CD14-positive monocyte (primary cell): ENCODE measurements at regions not wholly inside any gene's neighbourhood (a gene's known extent, or its start where the extent isn't known, plus 50 kb on each side); places are given as distances from the start of the nearest gene placed in this dataset.

Experiments used
- DNase-seq, 3 donors: peaks; one replicate each; pipeline ENCODE4 v3.0.0-alpha.2; 2011 to 2022
- H2AFZ ChIP-seq: 2 replicates; pipeline ENCODE4 v1.6.0; 2012; ENCODE audit warnings: mild to moderate bottlenecking, low read depth, low read length, inconsistent platforms; ENCODE audit not compliant: insufficient read depth, poor library complexity, severe bottlenecking
- H3K27ac ChIP-seq, 2 donors: 1 replicate in 1 of 2; 2 replicates in 1 of 2; pipeline ENCODE4 v1.5.1; 2012 to 2013; ENCODE audit warnings: low read length in 2 of 2, control low read depth in 1 of 2, inconsistent platforms in 1 of 2, low read depth in 1 of 2, mild to moderate bottlenecking in 1 of 2
- H3K27me3 ChIP-seq, 2 donors: one replicate each; pipeline versions ENCODE4 v1.6.0 to v1.6.1; 2011 to 2013; ENCODE audit warnings: low read length in 2 of 2; ENCODE audit not compliant: control insufficient read depth in 2 of 2, insufficient read depth in 2 of 2
- H3K36me3 ChIP-seq, 2 donors: replicated peaks in 1 of 2; 1 replicate in 1 of 2; 2 replicates in 1 of 2; pipeline versions ENCODE4 v1.5.1 to v1.6.1; 2012 to 2013; ENCODE audit warnings: low read length in 2 of 2, control low read depth in 1 of 2, inconsistent platforms in 1 of 2, mild to moderate bottlenecking in 1 of 2; ENCODE audit not compliant: insufficient read depth in 2 of 2, control insufficient read depth in 1 of 2
- H3K4me1 ChIP-seq, 2 donors: 1 replicate in 1 of 2; 2 replicates in 1 of 2; pipeline versions ENCODE4 v1.5.1 to v1.6.1; 2012 to 2013; ENCODE audit warnings: low read length in 2 of 2, control low read depth in 1 of 2, inconsistent platforms in 1 of 2, mild to moderate bottlenecking in 1 of 2, moderate library complexity in 1 of 2; ENCODE audit not compliant: insufficient read depth in 2 of 2, control insufficient read depth in 1 of 2
- H3K4me2 ChIP-seq: replicated peaks from 2 replicates; pipeline ENCODE3; 2012; ENCODE audit warnings: low read length, moderate library complexity, mild to moderate bottlenecking; ENCODE audit not compliant: poor library complexity, severe bottlenecking; ENCODE audit errors: extremely low read depth
- H3K4me3 ChIP-seq, 3 experiments: fragments of 200-600 bp in 1 of 3; sonication (generic) in 1 of 3; replicated peaks in 1 of 3; 1 replicate in 2 of 3; 2 replicates in 1 of 3; pipeline ENCODE4 v1.5.1; 2011 to 2013; ENCODE audit warnings: low read length in 3 of 3, mild to moderate bottlenecking in 3 of 3, control low read depth in 2 of 3, low read depth in 2 of 3, inconsistent platforms in 1 of 3, moderate library complexity in 1 of 3
- H3K79me2 ChIP-seq: 2 replicates; pipeline ENCODE4 v1.6.0; 2012; ENCODE audit warnings: mild to moderate bottlenecking, control low read depth, inconsistent platforms, low read length, moderate library complexity; ENCODE audit not compliant: insufficient read depth
- H3K9ac ChIP-seq: 2 replicates; pipeline ENCODE4 v1.6.0; 2017; ENCODE audit warnings: low read length, mild to moderate bottlenecking; ENCODE audit not compliant: insufficient read depth, poor library complexity, severe bottlenecking
- H3K9me3 ChIP-seq, 2 donors: replicated peaks in 1 of 2; 1 replicate in 1 of 2; 2 replicates in 1 of 2; pipeline versions ENCODE4 v1.5.1 to v1.6.1; 2012 to 2013; ENCODE audit warnings: low read length in 2 of 2, control low read depth in 1 of 2; ENCODE audit not compliant: control insufficient read depth in 1 of 2, insufficient read depth in 1 of 2
- H4K20me1 ChIP-seq: 2 replicates; pipeline ENCODE4 v1.6.0; 2012; ENCODE audit warnings: mild to moderate bottlenecking, low read length, control low read depth, moderate library complexity; ENCODE audit not compliant: insufficient read depth
- H3K27ac Mint-ChIP-seq, 7 donors: one replicate each; pipeline ENCODE4 v1.8.0; 2020; ENCODE audit warnings: mild to moderate bottlenecking in 7 of 7, mixed read lengths in 7 of 7, moderate library complexity in 6 of 7, inconsistent platforms in 2 of 7
- H3K27me3 Mint-ChIP-seq, 3 donors: one replicate each; pipeline ENCODE4 v1.8.0; 2021 to 2022; ENCODE audit warnings: low read depth in 3 of 3, mild to moderate bottlenecking in 3 of 3, mixed read lengths in 3 of 3, moderate library complexity in 3 of 3, inconsistent platforms in 1 of 3
- H3K36me3 Mint-ChIP-seq, 2 donors: one replicate each; pipeline ENCODE4 v1.8.0; 2020; ENCODE audit warnings: mixed read lengths in 2 of 2, inconsistent platforms in 1 of 2, mild to moderate bottlenecking in 1 of 2
- H3K4me1 Mint-ChIP-seq: one replicate; pipeline ENCODE4 v1.8.0; 2020; ENCODE audit warnings: mild to moderate bottlenecking, mixed read lengths
- H3K4me3 Mint-ChIP-seq, 2 donors: one replicate each; pipeline ENCODE4 v1.8.0; 2020; ENCODE audit warnings: mild to moderate bottlenecking in 2 of 2, mixed read lengths in 2 of 2, moderate library complexity in 1 of 2
- H3K9me3 Mint-ChIP-seq, 7 donors: one replicate each; pipeline ENCODE4 v1.8.0; 2020 to 2022; ENCODE audit warnings: mixed read lengths in 7 of 7, mild to moderate bottlenecking in 6 of 7, moderate library complexity in 6 of 7, inconsistent platforms in 2 of 7
- WGBS: methylation state at CpG from one replicate; pipeline ENCODE4 v1.1.5; 2013; ENCODE audit warnings: missing lambda C conversion rate; ENCODE audit not compliant: insufficient coverage; 5-methylcytosine and 5-hydroxymethylcytosine counted together
- intact Hi-C, 2 donors: fragments of 100-400 bp; cut with micrococcal nuclease; formaldehyde crosslinking; loops; one replicate each; pipeline versions ENCODE4 v1.15.0 to v1.15.1; 2023
- TF ChIP-seq, protein P1 (sequence below): fragments of 200-600 bp; IDR thresholded peaks from one replicate; pipeline ENCODE4 v1.8.0; 2022; ENCODE audit warnings: antibody characterized with exemption, mild to moderate bottlenecking

DNA sequence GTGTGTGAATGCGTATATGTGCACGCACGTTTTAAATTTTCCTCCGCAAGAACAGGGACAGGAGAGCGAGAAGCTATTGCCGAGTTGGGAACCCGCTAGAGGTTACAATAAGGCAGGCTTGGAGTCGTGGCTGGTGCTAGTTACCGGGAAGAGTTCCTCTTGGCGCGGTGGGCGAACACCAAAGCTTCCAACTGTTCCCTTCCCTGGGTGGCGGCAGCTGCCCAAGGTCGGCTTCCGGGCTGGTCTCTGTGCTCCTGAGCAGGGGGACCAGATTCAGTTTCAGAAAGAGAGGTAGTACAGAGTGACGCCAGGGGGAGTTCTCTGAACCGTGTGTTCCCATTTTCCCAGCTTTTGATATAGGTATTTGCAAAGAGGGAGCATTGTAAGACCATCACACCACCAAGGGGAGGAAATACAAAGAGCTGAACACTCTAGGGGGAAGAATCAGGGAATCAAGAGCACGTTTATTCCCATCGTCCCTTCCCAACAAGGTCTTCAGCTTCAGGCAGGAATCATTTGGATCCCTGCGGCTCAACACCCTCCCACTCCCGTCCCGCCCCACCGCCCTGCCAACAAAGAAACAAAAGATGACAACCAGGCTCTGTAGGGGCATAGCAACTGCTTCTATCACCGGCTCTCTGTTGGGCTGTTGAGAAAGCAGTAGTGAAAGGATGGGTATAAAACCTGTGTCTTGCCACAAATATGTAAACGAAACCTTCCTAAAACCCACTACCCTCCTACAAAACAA, 113.6 kb upstream of the TEX13C start:
- Histone ChIP-seq H3K27ac (no peak overlapping the region), H3K4me1 (peaks cover 22 to 28% of the 10 kb centered on the region in 2 donors), H3K9me3 (no peaks in the 10 kb centered on the region), H2AFZ (peak overlapping the region; percentile 65), H4K20me1 (no peaks in the 10 kb centered on the region), H3K4me2 (peak overlapping the region; percentile 75), H3K79me2 (no peaks in the 10 kb centered on the region), H3K9ac (no peak overlapping the region), H3K4me3 (peak overlapping the region; percentile 24 to 69 (median 44)), H3K36me3 (no peaks in the 10 kb centered on the region), H3K27me3 (peaks cover 10 to 60% of the 10 kb centered on the region in 2 donors)
- peaks cover 0 to 2% of the 10 kb centered on the region in 2 donors for H3K36me3 Mint-ChIP-seq
- no peak overlapping the region for H3K27ac Mint-ChIP-seq
- intact Hi-C loops = no loop called here
- peak overlapping the region; percentile 79 to 91 for H3K4me3 Mint-ChIP-seq
- peak in 1 of 3 donors; percentile 2 for DNase-seq
- H3K9me3 Mint-ChIP-seq = peaks cover 0 to 15% (median 8%) of the 10 kb centered on the region in 7 donors
- TF ChIP-seq, protein P1, sequence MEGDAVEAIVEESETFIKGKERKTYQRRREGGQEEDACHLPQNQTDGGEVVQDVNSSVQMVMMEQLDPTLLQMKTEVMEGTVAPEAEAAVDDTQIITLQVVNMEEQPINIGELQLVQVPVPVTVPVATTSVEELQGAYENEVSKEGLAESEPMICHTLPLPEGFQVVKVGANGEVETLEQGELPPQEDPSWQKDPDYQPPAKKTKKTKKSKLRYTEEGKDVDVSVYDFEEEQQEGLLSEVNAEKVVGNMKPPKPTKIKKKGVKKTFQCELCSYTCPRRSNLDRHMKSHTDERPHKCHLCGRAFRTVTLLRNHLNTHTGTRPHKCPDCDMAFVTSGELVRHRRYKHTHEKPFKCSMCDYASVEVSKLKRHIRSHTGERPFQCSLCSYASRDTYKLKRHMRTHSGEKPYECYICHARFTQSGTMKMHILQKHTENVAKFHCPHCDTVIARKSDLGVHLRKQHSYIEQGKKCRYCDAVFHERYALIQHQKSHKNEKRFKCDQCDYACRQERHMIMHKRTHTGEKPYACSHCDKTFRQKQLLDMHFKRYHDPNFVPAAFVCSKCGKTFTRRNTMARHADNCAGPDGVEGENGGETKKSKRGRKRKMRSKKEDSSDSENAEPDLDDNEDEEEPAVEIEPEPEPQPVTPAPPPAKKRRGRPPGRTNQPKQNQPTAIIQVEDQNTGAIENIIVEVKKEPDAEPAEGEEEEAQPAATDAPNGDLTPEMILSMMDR = no peak
- H3K27me3 Mint-ChIP-seq = peaks cover 38 to 57% (median 53%) of the 10 kb centered on the region in 3 donors
- WGBS = 0% methylated on average over 4 of the region's 25 CpGs
- peaks cover 26% of the 10 kb centered on the region for H3K4me1 Mint-ChIP-seq

DNA sequence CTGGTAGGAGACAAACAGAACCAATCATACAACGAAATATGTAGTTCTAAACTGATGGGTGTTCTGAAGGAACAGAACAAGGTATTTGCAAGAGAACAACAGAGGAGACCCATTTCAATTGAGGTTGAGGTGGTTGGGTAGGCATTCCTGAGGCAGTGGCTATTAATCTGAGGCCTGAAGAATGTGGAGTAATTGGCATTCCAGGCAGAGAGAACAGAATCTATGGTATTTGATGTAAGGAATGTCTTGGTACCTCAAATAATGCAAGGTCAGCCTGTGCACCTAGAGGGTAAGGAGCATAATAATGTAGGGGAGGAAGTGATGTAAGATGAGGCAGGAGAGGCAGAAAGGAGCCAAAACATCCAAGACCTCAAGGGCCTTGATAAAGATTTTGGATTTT, 109.5 kb upstream of the TEX13C start:
- peaks cover under 1 to 4% of the 10 kb centered on the region in 2 donors for H3K4me1 ChIP-seq
- intact Hi-C loops = no loop called here
- H3K36me3 ChIP-seq = no peaks in the 10 kb centered on the region
- H2AFZ ChIP-seq = no peak overlapping the region
- no peaks in the 10 kb centered on the region for H3K9me3 ChIP-seq
- no CpG with 5 or more reads among the region's 1 CpG for WGBS
- H3K4me2 ChIP-seq = no peak overlapping the region
- peaks cover 8% of the 10 kb centered on the region for H3K4me1 Mint-ChIP-seq
- H3K4me3 Mint-ChIP-seq = no peak overlapping the region
- peaks cover 3 to 21% of the 10 kb centered on the region in 2 donors for H3K27me3 ChIP-seq
- no peaks in the 10 kb centered on the region for H3K36me3 Mint-ChIP-seq
- peaks cover 0 to 8% (median 3%) of the 10 kb centered on the region in 7 donors for H3K9me3 Mint-ChIP-seq
- no peak overlapping the region for H3K27ac ChIP-seq
- TF ChIP-seq, protein P1 = no peak
- no peak overlapping the region for H3K27ac Mint-ChIP-seq
- H3K79me2 ChIP-seq = no peaks in the 10 kb centered on the region
- no peak for DNase-seq
- no peak overlapping the region for H3K4me3 ChIP-seq
- H4K20me1 ChIP-seq = no peaks in the 10 kb centered on the region
- H3K9ac ChIP-seq = no peak overlapping the region
- H3K27me3 Mint-ChIP-seq = peaks cover 18 to 23% (median 19%) of the 10 kb centered on the region in 3 donors
